H1 (cell line): ENCODE measurements at regions not wholly inside any gene's neighbourhood (a gene's known extent, or its start where the extent isn't known, plus 50 kb on each side); places are given as distances from the start of the nearest gene placed in this dataset.
A peak's percentile ranks its signal among the peaks of the same experiment; 100 is the strongest.

ENCODE experiments used
- CTCF ChIA-PET: fragments of 300-600 bp; sonication (Branson Sonifier 250); formaldehyde crosslinking; loops from one replicate; lab custom pipeline; 2021; ENCODE audit not compliant: partially characterized antibody; lab: Charles Lee
- POLR2A ChIA-PET: fragments of 300-600 bp; sonication (Branson Sonifier 250); formaldehyde crosslinking; loops from one replicate; lab custom pipeline; 2021; ENCODE audit warnings: inconsistent platforms; ENCODE audit not compliant: partially characterized antibody; lab: Charles Lee
- DNase-seq, 2 experiments: peaks; one replicate each; pipeline versions ENCODE4 v3.0.0 to v3.0.0-alpha.2; 2010 to 2022; ENCODE audit warnings: low spot score in 2 of 2, low read depth in 1 of 2, mixed read lengths in 1 of 2
- FAIRE-seq: peaks from 2 replicates; lab custom pipeline; 2011; peaks lifted over from hg19 to GRCh38; lab: Jason Lieb, UNC
- H2AFZ ChIP-seq: 2 replicates; pipeline ENCODE4 v1.8.1; 2012; ENCODE audit warnings: low read length, inconsistent platforms
- H2AK5ac ChIP-seq: 2 replicates; pipeline ENCODE4 v1.6.1; 2013; ENCODE audit warnings: low read depth, low read length
- H2BK120ac ChIP-seq: replicated peaks from 2 replicates; pipeline ENCODE3; 2013; ENCODE audit warnings: low read depth, low read length, inconsistent platforms
- H2BK12ac ChIP-seq: 2 replicates; pipeline ENCODE4 v1.6.1; 2013; ENCODE audit warnings: low read depth, low read length
- H2BK15ac ChIP-seq: 2 replicates; pipeline ENCODE4 v1.6.1; 2013; ENCODE audit warnings: low read length
- H2BK20ac ChIP-seq: 2 replicates; pipeline ENCODE4 v1.6.1; 2013; ENCODE audit warnings: low read length
- H2BK5ac ChIP-seq: 2 replicates; pipeline ENCODE4 v1.6.1; 2013; ENCODE audit warnings: low read depth, low read length
- H3K14ac ChIP-seq: 2 replicates; pipeline ENCODE4 v1.6.1; 2013; ENCODE audit warnings: inconsistent platforms; ENCODE audit not compliant: insufficient read length
- H3K18ac ChIP-seq: 2 replicates; pipeline ENCODE4 v1.6.1; 2013; ENCODE audit warnings: low read length; ENCODE audit errors: extremely low read depth
- H3K23ac ChIP-seq: 2 replicates; pipeline ENCODE4 v1.6.1; 2013; ENCODE audit warnings: inconsistent platforms; ENCODE audit not compliant: insufficient read length
- H3K23me2 ChIP-seq: 2 replicates; pipeline ENCODE4 v1.6.1; 2013; ENCODE audit warnings: low read depth, low read length
- H3K27ac ChIP-seq: 2 replicates; pipeline ENCODE4 v1.6.1; 2011; ENCODE audit warnings: low read depth, low read length, inconsistent platforms
- H3K27me3 ChIP-seq, 4 experiments: replicated peaks in 1 of 4; 1 replicate in 1 of 4; 2 replicates in 3 of 4; pipeline versions ENCODE4 v1.6.1 to v1.8.1; 2011 to 2013; ENCODE audit warnings: low read length in 3 of 4, mild to moderate bottlenecking in 3 of 4, inconsistent platforms in 2 of 4, mixed read lengths in 2 of 4, moderate library complexity in 1 of 4; ENCODE audit not compliant: control insufficient read depth in 3 of 4, insufficient read depth in 3 of 4; ENCODE audit errors: extremely low read depth in 1 of 4
- H3K36me3 ChIP-seq, 4 experiments: 2 replicates each; pipeline versions ENCODE4 v1.6.1 to v1.8.1; 2011 to 2013; ENCODE audit warnings: mild to moderate bottlenecking in 4 of 4, low read length in 3 of 4, moderate library complexity in 2 of 4, control low read depth in 1 of 4, inconsistent platforms in 1 of 4; ENCODE audit not compliant: insufficient read depth in 4 of 4, control insufficient read depth in 2 of 4
- H3K4ac ChIP-seq: replicated peaks from 2 replicates; pipeline ENCODE3; 2013; ENCODE audit warnings: low read length, low read depth, mixed read lengths, inconsistent platforms; ENCODE audit not compliant: insufficient read length
- H3K4me1 ChIP-seq, 4 experiments: replicated peaks in 1 of 4; 1 replicate in 1 of 4; 2 replicates in 3 of 4; pipeline versions ENCODE4 v1.6.1 to v1.8.1; 2011 to 2013; ENCODE audit warnings: low read length in 3 of 4, inconsistent platforms in 2 of 4, mixed read lengths in 1 of 4; ENCODE audit not compliant: insufficient read depth in 4 of 4, control insufficient read depth in 3 of 4
- H3K4me2 ChIP-seq, 2 experiments: 2 replicates each; pipeline versions ENCODE4 v1.6.1 to v1.8.1; 2011 to 2013; ENCODE audit warnings: low read depth in 2 of 2, low read length in 2 of 2, control low read depth in 1 of 2, inconsistent platforms in 1 of 2, mild to moderate bottlenecking in 1 of 2; ENCODE audit not compliant: insufficient read depth in 1 of 2
- H3K4me3 ChIP-seq, 4 experiments: fragments of 200-600, 300-600 bp in 1 of 4; sonication (generic), shearing (Covaris generic), sonication (Bioruptor Twin) in 1 of 4; 2 replicates each; pipeline versions ENCODE4 v1.5.1 to v1.8.1; 2011 to 2016; ENCODE audit warnings: low read length in 4 of 4, low read depth in 3 of 4, control low read depth in 2 of 4, inconsistent platforms in 2 of 4, mild to moderate bottlenecking in 2 of 4, mixed read lengths in 1 of 4, moderate library complexity in 1 of 4; ENCODE audit not compliant: insufficient read depth in 2 of 4; ENCODE audit errors: extremely low read depth in 1 of 4
- H3K56ac ChIP-seq: replicated peaks from 2 replicates; pipeline ENCODE3; 2013; ENCODE audit warnings: low read depth, mild to moderate bottlenecking, mixed read lengths, low read length, inconsistent platforms; ENCODE audit not compliant: insufficient read length
- H3K79me1 ChIP-seq: 2 replicates; pipeline ENCODE4 v1.6.1; 2013; ENCODE audit warnings: low read depth, low read length, control low read depth
- H3K79me2 ChIP-seq, 2 experiments: 2 replicates each; pipeline versions ENCODE4 v1.6.1 to v1.8.1; 2012 to 2013; ENCODE audit warnings: low read length in 2 of 2, mild to moderate bottlenecking in 2 of 2, inconsistent platforms in 1 of 2; ENCODE audit not compliant: insufficient read depth in 2 of 2, control insufficient read depth in 1 of 2
- H3K9ac ChIP-seq, 4 experiments: replicated peaks in 1 of 4; 1 replicate in 1 of 4; 2 replicates in 3 of 4; pipeline versions ENCODE4 v1.6.1 to v1.8.1; 2011 to 2013; ENCODE audit warnings: low read depth in 3 of 4, low read length in 3 of 4, control low read depth in 2 of 4, mild to moderate bottlenecking in 2 of 4, moderate library complexity in 2 of 4, inconsistent platforms in 1 of 4; ENCODE audit errors: extremely low read depth in 1 of 4
- H3K9me3 ChIP-seq, 2 experiments: 2 replicates each; pipeline versions ENCODE4 v1.6.1 to v1.8.1; 2012 to 2013; ENCODE audit warnings: mild to moderate bottlenecking in 2 of 2, moderate library complexity in 2 of 2, control low read depth in 1 of 2, inconsistent platforms in 1 of 2, low read depth in 1 of 2, low read length in 1 of 2, mixed read lengths in 1 of 2; ENCODE audit not compliant: insufficient read depth in 2 of 2
- H4K20me1 ChIP-seq, 2 experiments: replicated peaks in 1 of 2; 2 replicates each; pipeline versions ENCODE3 to v1.8.1; 2011 to 2013; ENCODE audit warnings: inconsistent platforms in 2 of 2, low read length in 2 of 2, mild to moderate bottlenecking in 1 of 2; ENCODE audit not compliant: insufficient read depth in 2 of 2, control insufficient read depth in 1 of 2
- H4K5ac ChIP-seq: 2 replicates; pipeline ENCODE4 v1.6.1; 2013; ENCODE audit warnings: low read length, low read depth, mixed read lengths, inconsistent platforms; ENCODE audit not compliant: insufficient read length
- H4K8ac ChIP-seq: 2 replicates; pipeline ENCODE4 v1.8.0; 2013; ENCODE audit warnings: mild to moderate bottlenecking, moderate library complexity, low read length, inconsistent platforms; ENCODE audit not compliant: insufficient read depth; ENCODE audit errors: extremely low read depth
- H4K91ac ChIP-seq: replicated peaks from 2 replicates; pipeline ENCODE3; 2013; ENCODE audit warnings: low read length, mixed read lengths, inconsistent platforms; ENCODE audit not compliant: insufficient read length
- CEBPB ChIP-seq: IDR thresholded peaks from 2 replicates; pipeline ENCODE4 v1.6.1; 2012; ENCODE audit warnings: low read depth, low read length
- RAD21 ChIP-seq, 2 experiments: IDR thresholded peaks in 1 of 2; conservative IDR thresholded peaks in 1 of 2; 2 replicates each; pipeline ENCODE4 v1.6.1; 2011; ENCODE audit warnings: low read depth in 2 of 2, low read length in 2 of 2, improper control_type of control experiment in 1 of 2, inconsistent platforms in 1 of 2, mild to moderate bottlenecking in 1 of 2, moderate library complexity in 1 of 2
- RBBP5 ChIP-seq: IDR thresholded peaks from 2 replicates; pipeline ENCODE4 v1.7.1; 2012; ENCODE audit warnings: low read depth, mild to moderate bottlenecking, inconsistent platforms, low read length, moderate library complexity, borderline replicate concordance
- whole genome bisulfite sequencing, 2 experiments: shearing (Covaris generic) in 1 of 2; methylation state at CpG; one replicate each; pipeline versions ENCODE4 v1.1.6 to v1.1.7; 2013 to 2015; ENCODE audit warnings: low lambda C conversion rate in 2 of 2, mixed read lengths in 2 of 2, inconsistent platforms in 1 of 2, low coverage in 1 of 2, missing lambda C conversion rate in 1 of 2; ENCODE audit not compliant: insufficient replicate concordance in 2 of 2, insufficient coverage in 1 of 2, insufficient read length in 1 of 2; ENCODE audit errors: extremely low coverage in 1 of 2, missing lambda C conversion rate in 1 of 2; 5-methylcytosine and 5-hydroxymethylcytosine counted together

DNA sequence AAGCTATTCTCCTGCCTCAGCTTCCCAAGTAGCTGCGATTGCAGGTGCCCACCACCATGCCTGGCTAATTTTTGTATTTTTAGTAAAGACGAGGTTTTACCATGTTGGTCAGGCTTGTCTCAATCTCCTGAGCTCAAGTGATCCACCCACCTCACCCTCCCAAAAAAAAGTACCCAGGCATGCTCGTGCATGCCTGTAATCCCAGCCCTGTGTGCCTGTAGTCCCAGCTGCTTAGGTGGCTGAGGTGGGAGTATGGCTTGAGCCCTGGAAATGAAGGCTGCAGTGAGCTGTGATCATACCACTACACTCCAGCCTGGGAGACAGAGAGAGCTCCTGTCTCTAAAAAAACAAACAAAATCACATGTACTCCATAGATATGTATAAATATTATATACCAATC lies 176.5 kb downstream of the SOX2 start:
- no peak for FAIRE-seq
- Histone ChIP-seq H3K9ac (no peak overlapping the region), H3K14ac (no peak overlapping the region), H2AK5ac (no peak overlapping the region), H3K27me3 (no peaks in the 10 kb centered on the region), H2BK5ac (no peak overlapping the region), H3K9me3 (no peaks in the 10 kb centered on the region), H3K27ac (no peak overlapping the region), H3K18ac (peak overlapping the region; percentile 36; the same call in 1 of the 2 replicates), H2BK20ac (peak overlapping the region; percentile 94; the same call in 1 of the 2 replicates), H3K4me1 (peaks cover 0 to 12% (median 1%) of the 10 kb centered on the region in 4 experiments; a peak in 4 of 7 replicates), H3K23ac (no peak overlapping the region), H3K4ac (no peak overlapping the region), H2BK15ac (no peak overlapping the region), H3K36me3 (no peaks in the 10 kb centered on the region), H2AFZ (no peak overlapping the region), H3K4me2 (no peak overlapping the region), H3K4me3 (no peak overlapping the region), H3K56ac (no peak overlapping the region), H4K5ac (no peak overlapping the region), H3K23me2 (no peaks in the 10 kb centered on the region), H2BK12ac (peak overlapping the region; percentile 63; the same call in 1 of the 2 replicates), H4K20me1 (no peaks in the 10 kb centered on the region), H2BK120ac (no peak overlapping the region), H4K8ac (no peak overlapping the region), H4K91ac (no peak overlapping the region), H3K79me1 (no peaks in the 10 kb centered on the region), H3K79me2 (no peaks in the 10 kb centered on the region)
- POLR2A ChIA-PET = interaction anchor here (0.6 kb wide), 1 partner anchor 20 kb away, joined by 3 read pairs; no protein-coding TSS in a partner anchor
- DNase-seq = no peak
- WGBS, 2 experiments = 76% methylated on average over 3 of the region's 3 CpGs; no CpG with 5 or more reads in 1 of the 2 experiments
- CTCF ChIA-PET = interaction anchor here (0.5 to 2.1 kb wide), 6 partner anchors 25 to 187 kb away, joined by 3 to 7 read pairs (median 4); no protein-coding TSS in a partner anchor
- TF ChIP-seq CEBPB = no peak
- TF ChIP-seq RBBP5 = no peak
- no peak for TF ChIP-seq RAD21 (IDR thresholded peaks at IDR 0.05 in 1 of 2, conservative IDR thresholded peaks at IDR 0.05 in 1 of 2; ENCODE audit: low read depth in 2 of 2, low read length in 2 of 2)
